GM19025 (cell line): ENCODE measurements at regions not wholly inside any gene's neighbourhood (a gene's known extent, or its start where the extent isn't known, plus 50 kb on each side); places are given as distances from the start of the nearest gene placed in this dataset.
A peak's percentile ranks its signal among the peaks of the same experiment; 100 is the strongest.

Experiments
- ATAC-seq: cut with Tn5 transposase; IDR thresholded peaks from one replicate; pipeline ENCODE4 v1.9.1; 2021; ENCODE audit warnings: mild to moderate bottlenecking, low read depth, moderate library complexity; ENCODE audit not compliant: unreplicated experiment

- ATAC-seq, result no peak
These were observed 681.2 kb downstream of the EPHA4 start for GRCh38 chr2:220890931-220891330.

GRCh38 chr2:220891405-220891804 lies 680.7 kb downstream of the EPHA4 start:
- ATAC-seq, result no peak

GRCh38 chr2:220892018-220892634 lies 680.0 kb downstream of the EPHA4 start:
- ATAC-seq, result no peak

DNA sequence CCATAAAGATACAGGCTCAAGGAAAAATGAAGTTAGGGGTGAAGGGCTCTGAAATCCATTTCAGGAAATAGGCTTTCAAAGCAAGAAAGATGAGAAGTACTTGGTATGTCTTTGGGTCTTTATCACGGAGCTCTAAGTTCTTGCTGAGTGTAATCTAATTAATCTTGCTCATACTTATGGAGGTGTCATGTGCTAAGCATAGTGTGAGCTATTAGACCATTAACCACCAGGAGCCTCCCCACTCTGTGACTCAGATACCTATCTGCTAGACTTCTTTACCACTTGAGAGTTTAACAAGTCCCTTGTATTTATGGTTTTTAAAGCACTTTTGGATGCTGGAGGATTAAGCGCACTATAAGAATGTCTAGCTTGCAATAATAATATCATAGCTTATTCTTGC lies 678.7 kb downstream of the EPHA4 start:
- ATAC-seq, result no peak

DNA sequence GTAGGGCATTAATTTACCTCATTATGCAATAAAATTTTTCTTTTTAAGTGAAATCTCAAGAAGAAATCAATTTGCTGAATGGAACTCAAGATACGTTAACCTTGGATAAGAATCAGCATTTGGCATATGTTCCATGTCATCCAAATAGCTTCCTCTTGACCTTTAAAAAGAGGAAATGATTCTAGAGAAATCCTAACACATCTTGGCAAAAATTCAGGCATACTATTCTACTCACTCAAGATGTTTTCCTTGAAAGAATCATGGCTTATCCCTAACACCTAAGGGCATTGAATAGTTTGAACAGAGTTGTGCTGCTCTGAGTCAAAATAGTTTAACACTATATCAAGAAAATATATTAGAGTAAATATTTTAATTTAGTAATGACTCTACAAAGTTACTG lies 678.0 kb downstream of the EPHA4 start:
- ATAC-seq, result no peak

DNA sequence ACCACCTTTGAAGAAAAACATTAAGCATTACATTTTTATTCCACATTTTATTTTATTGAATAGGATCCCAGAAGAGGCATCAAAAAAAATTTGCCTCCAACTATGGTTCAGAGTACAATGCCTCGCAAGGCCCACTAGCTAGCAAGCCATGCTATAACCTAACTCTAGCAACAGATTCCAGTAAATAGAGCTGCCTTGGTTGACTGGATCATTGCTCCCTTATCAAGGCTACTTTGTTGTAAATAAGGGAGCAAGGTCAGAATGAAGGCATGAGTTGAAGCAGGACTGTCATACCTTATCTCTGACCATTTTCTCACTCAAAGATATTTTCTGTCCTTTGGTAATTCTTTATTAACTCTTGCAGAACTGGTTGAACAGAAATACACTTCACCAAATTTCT lies 672.6 kb downstream of the EPHA4 start:
- ATAC-seq, result no peak

GRCh38 chr2:220904015-220904414 lies 668.1 kb downstream of the EPHA4 start:
- ATAC-seq, result no peak

DNA sequence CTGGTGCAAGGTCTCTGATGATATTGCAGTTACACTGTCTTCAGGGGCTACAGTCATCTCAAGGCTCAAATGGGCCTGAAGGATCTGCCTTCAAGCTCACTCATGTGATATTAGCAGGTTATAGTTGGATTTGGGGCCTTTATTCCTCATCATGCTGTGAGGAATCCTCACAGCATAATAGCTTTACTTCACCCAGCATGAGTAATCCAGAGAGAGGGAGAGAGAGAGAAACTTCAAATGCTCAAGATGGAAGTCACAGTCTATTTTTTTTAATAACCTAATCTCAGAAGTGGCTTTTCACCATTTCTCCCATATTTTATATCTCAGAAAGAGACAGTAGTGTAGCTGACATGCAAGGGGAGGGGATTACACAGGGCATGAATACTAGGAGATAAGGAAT lies 658.7 kb downstream of the EPHA4 start:
- ATAC-seq, result no peak

- no peak for ATAC-seq
These were observed 656.9 kb downstream of the EPHA4 start for GRCh38 chr2:220915092-220915623.

- no peak for ATAC-seq
These were observed 655.2 kb downstream of the EPHA4 start for GRCh38 chr2:220916931-220917330.

DNA sequence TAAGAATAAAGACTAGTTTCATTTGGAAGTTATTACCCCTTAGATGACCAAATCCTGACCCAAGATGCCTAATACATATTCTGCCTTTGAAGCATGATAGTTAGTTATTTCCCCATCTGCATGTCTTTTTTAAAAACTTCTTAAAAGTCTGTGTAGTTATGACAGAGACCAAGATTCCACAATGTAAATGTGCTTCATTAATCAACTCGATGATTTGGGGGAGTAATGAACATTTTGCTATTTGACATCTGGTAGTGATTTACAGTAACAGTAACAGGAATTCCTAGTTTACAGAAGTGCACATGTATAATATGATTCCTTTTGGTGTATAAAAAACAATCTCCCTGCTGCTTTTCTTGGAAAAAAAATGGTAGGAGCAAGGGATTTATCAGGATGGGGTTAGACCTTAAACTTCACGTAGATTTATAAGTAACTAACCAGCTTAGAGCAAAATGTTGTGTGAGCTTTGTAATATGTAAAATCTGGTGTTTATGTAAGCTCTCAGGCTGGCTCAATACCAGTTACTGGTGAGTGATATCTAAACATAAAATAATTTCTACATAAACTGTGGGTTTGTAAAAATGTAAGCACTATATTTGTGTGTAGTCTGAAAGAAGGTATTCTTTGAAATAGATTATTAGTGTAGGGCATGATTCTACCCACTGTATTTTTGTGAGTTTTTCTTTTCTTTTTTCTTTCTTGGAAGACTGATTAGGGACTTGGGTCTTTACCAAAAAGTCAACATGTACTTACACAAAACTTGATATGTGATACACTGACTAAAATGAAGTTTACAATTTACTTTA lies 641.6 kb downstream of the EPHA4 start:
- no peak for ATAC-seq

DNA sequence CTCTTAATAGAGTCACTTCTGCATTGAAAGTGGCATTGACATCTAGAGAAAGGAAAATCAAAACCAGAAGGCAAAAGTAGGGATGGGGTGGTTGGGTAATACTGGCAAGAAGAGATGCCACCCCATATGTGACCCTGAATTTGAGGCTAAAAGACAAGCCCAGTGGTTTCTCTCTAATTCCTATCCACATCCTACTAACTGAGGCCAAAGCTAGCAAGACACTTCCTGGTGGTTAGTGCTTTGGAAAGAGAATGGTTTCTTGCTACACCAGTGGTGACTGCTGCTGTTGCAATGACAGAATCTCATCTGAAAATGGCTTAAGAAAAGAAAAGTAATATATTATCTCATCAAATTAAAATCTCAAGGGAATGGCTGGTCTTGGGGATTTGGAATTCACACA lies 640.6 kb downstream of the EPHA4 start:
- no peak for ATAC-seq

- no peak for ATAC-seq
These were observed 640.1 kb downstream of the EPHA4 start for GRCh38 chr2:220932041-220932440.

DNA sequence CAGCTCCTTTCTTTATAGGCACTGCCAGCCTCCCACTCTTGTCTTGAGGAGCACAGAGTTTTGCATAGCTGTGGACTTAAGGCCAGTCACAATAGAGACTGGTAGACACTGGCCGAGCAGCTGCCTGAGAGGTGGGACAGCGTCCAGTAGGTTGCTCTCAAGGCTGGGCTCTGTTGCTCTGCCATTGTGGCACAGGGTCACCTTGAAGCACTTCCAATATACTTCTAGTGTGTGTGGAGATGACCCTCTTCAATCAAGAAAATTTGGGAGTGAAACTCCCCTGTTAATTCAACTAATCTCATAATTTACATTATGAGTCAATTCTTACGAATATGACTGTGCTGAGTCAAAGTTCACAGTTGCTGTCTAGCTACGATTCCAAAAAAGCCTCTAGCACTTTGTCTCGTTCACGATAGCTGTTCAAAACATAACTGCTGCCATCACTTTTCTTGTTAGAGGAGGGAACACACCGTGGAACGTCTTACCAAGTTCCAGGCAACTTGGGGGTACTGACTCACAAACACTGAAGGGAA lies 636.2 kb downstream of the EPHA4 start:
- peak; percentile 70 for ATAC-seq

- ATAC-seq, result no peak
These were observed 635.4 kb downstream of the EPHA4 start for GRCh38 chr2:220936641-220937197.

DNA sequence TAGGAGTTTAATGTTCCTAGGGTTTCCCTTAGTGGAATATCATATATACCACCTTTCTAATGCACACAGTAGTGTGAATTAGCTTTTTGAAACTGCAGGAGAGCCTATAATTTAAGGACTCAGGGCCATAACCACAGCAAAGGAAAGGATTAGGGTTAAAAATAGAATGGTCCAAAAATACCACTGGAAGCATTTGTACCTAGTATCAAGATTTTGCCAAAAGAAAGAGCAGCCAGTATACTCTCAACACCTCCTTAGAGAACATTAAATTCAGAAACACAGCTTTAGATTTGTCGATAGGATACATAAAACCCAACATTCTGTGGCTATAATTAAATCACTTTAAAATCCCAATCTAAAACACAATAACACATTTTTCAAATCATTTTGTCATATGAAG lies 634.9 kb downstream of the EPHA4 start:
- ATAC-seq, result no peak

DNA sequence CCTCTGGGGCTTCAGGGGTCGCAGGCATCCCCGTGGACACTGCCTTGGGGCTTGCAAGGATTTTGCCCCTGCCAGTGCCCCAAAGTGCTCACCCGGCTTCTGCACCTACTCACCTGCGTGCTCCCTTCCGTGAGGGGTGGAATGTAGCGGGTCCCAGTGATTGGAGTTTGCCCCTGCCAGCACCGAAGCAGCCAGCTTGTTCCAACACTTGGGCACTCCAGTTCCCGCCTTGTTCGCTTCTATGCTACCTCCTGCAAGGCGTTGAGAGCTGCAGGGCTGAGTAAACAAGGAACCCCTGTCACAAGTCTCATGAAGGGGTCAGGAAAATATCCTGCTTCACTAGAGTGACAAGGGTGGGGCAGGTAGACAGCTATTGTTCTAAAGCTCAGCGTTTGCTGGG lies 631.5 kb downstream of the EPHA4 start:
- ATAC-seq, result no peak

DNA sequence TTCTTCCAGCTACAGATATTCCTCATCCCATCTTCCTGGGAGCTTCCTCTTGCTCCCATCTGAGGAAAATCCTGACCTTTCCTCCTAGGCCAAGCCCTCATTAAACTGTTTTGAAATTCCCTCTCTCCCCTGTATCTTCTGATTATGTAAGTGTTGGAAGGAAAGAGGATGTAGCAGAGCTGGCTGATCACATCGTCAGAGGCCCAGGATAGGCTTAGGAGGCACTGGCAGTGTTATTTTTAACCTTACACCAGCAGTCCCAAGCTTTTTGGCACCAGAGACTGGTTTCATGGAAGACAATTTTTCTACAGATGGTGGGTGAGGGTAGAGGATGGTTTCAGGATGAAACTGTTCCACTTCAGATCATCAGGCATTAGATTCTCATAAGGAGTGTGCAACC lies 630.4 kb downstream of the EPHA4 start:
- ATAC-seq, result no peak

DNA sequence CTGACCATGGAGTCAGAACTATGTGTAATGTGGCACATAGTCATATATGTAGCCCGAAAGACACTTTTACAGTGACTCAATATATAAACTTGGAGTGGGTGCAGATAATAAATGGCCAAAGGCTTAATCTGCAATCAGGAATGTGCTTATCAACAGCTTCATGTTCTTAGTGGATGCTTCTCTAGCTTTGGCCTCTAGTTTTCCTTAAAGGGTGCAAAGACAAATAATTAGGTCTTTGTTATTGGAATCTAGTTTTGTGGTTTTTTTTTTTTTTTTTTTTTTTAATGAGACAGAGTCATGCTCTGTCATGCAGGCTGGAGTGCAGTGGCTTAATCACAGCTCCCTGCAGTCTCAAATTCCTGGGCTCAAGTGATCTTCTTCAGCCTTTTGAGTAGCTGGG lies 625.6 kb downstream of the EPHA4 start:
- no peak for ATAC-seq

DNA sequence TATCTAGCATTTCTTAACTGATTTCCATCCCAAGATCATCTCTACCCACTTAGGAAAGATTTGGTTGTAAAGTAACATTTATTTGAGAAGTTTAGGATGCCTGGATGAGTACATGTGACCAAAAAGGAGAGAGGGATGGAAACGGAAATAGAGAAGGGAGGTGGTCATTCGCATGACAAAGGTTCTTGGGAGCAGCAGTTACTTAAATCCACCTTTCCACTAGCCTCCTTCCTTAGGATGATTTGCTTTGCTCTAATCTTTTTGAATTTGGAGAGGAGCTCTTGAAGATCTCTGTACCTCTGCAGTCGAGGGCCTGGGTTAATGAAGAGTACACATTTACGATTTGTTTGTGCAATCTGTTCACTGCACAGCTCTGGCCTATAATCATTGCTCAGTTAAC lies 623.5 kb downstream of the EPHA4 start:
- ATAC-seq, result no peak

DNA sequence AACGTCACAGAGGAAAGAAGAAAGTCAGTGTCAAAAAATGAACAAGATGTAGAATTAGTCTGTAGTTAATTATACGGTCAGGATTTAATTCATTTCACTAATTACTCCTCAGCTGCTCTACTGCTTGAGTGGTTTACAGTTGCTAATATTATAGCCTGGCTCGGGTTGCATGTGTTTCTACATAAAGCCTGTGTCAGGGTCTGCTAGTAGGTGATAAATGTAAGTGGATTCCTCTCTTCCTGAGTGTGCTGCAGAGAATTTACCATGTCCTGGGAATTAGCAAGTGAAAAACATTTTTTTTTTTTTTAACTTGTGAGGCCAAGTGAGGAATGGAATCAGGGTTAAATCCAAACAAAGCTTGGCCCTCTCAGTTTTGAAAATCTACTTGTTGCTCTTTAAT lies 622.6 kb downstream of the EPHA4 start:
- ATAC-seq, result no peak
